Loucy (cell line): ENCODE measurements at regions not wholly inside any gene's neighbourhood (a gene's known extent, or its start where the extent isn't known, plus 50 kb on each side); places are given as distances from the start of the nearest gene placed in this dataset.

Experiments used
- EZH2phosphoT487 ChIP-seq: fragments of 200-600 bp; IDR thresholded peaks from 2 replicates; pipeline ENCODE4 v1.6.1; 2018; ENCODE audit warnings: antibody characterized with exemption, mild to moderate bottlenecking, moderate library complexity, borderline replicate concordance
- TF ChIP-seq, protein P1 (sequence below): fragments of 200-600 bp; sonication (generic); conservative IDR thresholded peaks from 2 replicates; pipeline ENCODE4 v1.5.1; 2014; ENCODE audit warnings: mild to moderate bottlenecking, antibody characterized with exemption, low read length

DNA sequence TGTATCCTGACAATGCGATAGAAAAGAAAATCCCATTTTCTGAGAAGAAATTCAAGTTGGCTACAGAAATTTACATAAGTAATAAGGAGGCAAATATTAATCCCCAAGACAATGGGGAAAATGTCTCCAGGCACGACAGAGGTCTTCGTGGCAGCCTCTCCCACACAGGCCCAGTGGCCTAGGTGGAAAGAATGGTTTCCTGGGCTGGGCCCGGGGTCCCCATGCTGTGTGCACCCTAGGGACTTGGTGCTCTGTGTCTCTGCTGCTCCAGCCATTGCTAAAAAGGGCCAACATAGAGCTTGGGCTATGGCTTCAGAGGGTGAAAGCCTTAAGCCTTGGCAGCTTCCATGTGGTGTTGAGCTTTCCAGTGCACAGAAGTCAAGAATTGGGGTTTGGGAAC lies 102.5 kb upstream of the LYPLAL1 start:
- TF ChIP-seq, protein P1, sequence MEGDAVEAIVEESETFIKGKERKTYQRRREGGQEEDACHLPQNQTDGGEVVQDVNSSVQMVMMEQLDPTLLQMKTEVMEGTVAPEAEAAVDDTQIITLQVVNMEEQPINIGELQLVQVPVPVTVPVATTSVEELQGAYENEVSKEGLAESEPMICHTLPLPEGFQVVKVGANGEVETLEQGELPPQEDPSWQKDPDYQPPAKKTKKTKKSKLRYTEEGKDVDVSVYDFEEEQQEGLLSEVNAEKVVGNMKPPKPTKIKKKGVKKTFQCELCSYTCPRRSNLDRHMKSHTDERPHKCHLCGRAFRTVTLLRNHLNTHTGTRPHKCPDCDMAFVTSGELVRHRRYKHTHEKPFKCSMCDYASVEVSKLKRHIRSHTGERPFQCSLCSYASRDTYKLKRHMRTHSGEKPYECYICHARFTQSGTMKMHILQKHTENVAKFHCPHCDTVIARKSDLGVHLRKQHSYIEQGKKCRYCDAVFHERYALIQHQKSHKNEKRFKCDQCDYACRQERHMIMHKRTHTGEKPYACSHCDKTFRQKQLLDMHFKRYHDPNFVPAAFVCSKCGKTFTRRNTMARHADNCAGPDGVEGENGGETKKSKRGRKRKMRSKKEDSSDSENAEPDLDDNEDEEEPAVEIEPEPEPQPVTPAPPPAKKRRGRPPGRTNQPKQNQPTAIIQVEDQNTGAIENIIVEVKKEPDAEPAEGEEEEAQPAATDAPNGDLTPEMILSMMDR, result no peak
- no peak for TF ChIP-seq EZH2phosphoT487
